Osteoblast (primary cell): ENCODE measurements at regions not wholly inside any gene's neighbourhood (a gene's known extent, or its start where the extent isn't known, plus 50 kb on each side); places are given as distances from the start of the nearest gene placed in this dataset.

Experiments
- DNase-seq: peaks from one replicate; pipeline ENCODE4 v3.0.0; 2011; ENCODE audit warnings: low spot score, mixed read lengths; ENCODE audit not compliant: insufficient read length; ENCODE audit errors: missing footprints
- H2AFZ ChIP-seq: 2 replicates; pipeline ENCODE4 v1.6.0; 2011; ENCODE audit warnings: mild to moderate bottlenecking, low read length
- H3K27ac ChIP-seq: 2 replicates; pipeline ENCODE4 v1.5.1; 2011; ENCODE audit warnings: mild to moderate bottlenecking, low read depth, low read length, moderate library complexity
- H3K27me3 ChIP-seq: 2 replicates; pipeline ENCODE4 v1.6.0; 2012; ENCODE audit warnings: mild to moderate bottlenecking, control low read depth, inconsistent platforms, low read length, moderate library complexity; ENCODE audit not compliant: insufficient read depth
- H3K36me3 ChIP-seq: 2 replicates; pipeline ENCODE4 v1.5.1; 2011; ENCODE audit warnings: mild to moderate bottlenecking, low read length, control low read depth, moderate library complexity; ENCODE audit not compliant: insufficient read depth
- H3K4me1 ChIP-seq: 2 replicates; pipeline ENCODE4 v1.5.1; 2011; ENCODE audit warnings: mild to moderate bottlenecking, low read length, control low read depth, moderate library complexity; ENCODE audit not compliant: insufficient read depth
- H3K4me2 ChIP-seq: 2 replicates; pipeline ENCODE4 v1.6.0; 2011; ENCODE audit warnings: mild to moderate bottlenecking, low read length; ENCODE audit not compliant: insufficient read depth
- H3K4me3 ChIP-seq: fragments of 200-600 bp; sonication (generic); 3 replicates; pipeline ENCODE4 v1.5.1; 2012; ENCODE audit warnings: mild to moderate bottlenecking, low read length, inconsistent platforms; ENCODE audit not compliant: insufficient read depth
- H3K79me2 ChIP-seq: 2 replicates; pipeline ENCODE4 v1.6.0; 2012; ENCODE audit warnings: mild to moderate bottlenecking, low read length, control low read depth, inconsistent platforms; ENCODE audit not compliant: insufficient read depth
- H3K9me3 ChIP-seq: 2 replicates; pipeline ENCODE4 v1.5.1; 2011; ENCODE audit warnings: low read depth, low read length, control low read depth
- H4K20me1 ChIP-seq: 2 replicates; pipeline ENCODE4 v1.6.0; 2012; ENCODE audit warnings: mild to moderate bottlenecking, low read length, control low read depth; ENCODE audit not compliant: insufficient read depth
- CTCF ChIP-seq: IDR thresholded peaks from 2 replicates; pipeline ENCODE4 v1.5.1; 2011; ENCODE audit warnings: mild to moderate bottlenecking, low read depth, low read length, moderate library complexity; ENCODE audit errors: extremely low read depth

GRCh38 chr7:25944777-25945515 lies 207.1 kb upstream of the NFE2L3 start:
- H3K79me2 ChIP-seq = no peaks in the 10 kb centered on the region
- no peak overlapping the region for H2AFZ ChIP-seq
- H3K27ac ChIP-seq = no peak overlapping the region
- TF ChIP-seq CTCF = no peak
- DNase-seq = no peak
- no peaks in the 10 kb centered on the region for H3K36me3 ChIP-seq
- H3K4me1 ChIP-seq = no peaks in the 10 kb centered on the region
- no peak overlapping the region for H3K4me2 ChIP-seq
- H3K9me3 ChIP-seq = no peaks in the 10 kb centered on the region
- no peak overlapping the region for H3K4me3 ChIP-seq
- no peaks in the 10 kb centered on the region for H4K20me1 ChIP-seq
- H3K27me3 ChIP-seq = peaks cover 9% of the 10 kb centered on the region

GRCh38 chr7:25945608-25946007 lies 206.4 kb upstream of the NFE2L3 start:
- Histone ChIP-seq H3K27ac (no peak overlapping the region), H3K4me1 (no peaks in the 10 kb centered on the region), H4K20me1 (no peaks in the 10 kb centered on the region), H3K79me2 (no peaks in the 10 kb centered on the region), H3K4me3 (no peak overlapping the region), H3K9me3 (no peaks in the 10 kb centered on the region), H3K36me3 (no peaks in the 10 kb centered on the region), H3K27me3 (peaks cover 16% of the 10 kb centered on the region), H3K4me2 (no peak overlapping the region), H2AFZ (no peak overlapping the region)
- DNase-seq = peak; percentile 22
- TF ChIP-seq CTCF = no peak

GRCh38 chr7:25946181-25946580 lies 205.8 kb upstream of the NFE2L3 start:
- no peak for DNase-seq
- no peak overlapping the region for H3K27ac ChIP-seq
- no peaks in the 10 kb centered on the region for H3K36me3 ChIP-seq
- peaks cover 17% of the 10 kb centered on the region for H3K27me3 ChIP-seq
- H3K9me3 ChIP-seq = no peaks in the 10 kb centered on the region
- H3K4me3 ChIP-seq = no peak overlapping the region
- H4K20me1 ChIP-seq = no peaks in the 10 kb centered on the region
- H3K79me2 ChIP-seq = no peaks in the 10 kb centered on the region
- no peak overlapping the region for H3K4me2 ChIP-seq
- TF ChIP-seq CTCF = no peak
- H2AFZ ChIP-seq = no peak overlapping the region
- no peaks in the 10 kb centered on the region for H3K4me1 ChIP-seq

- H2AFZ ChIP-seq = no peak overlapping the region
- peaks cover 17% of the 10 kb centered on the region for H3K27me3 ChIP-seq
- H3K4me1 ChIP-seq = no peaks in the 10 kb centered on the region
- TF ChIP-seq CTCF = no peak
- H3K36me3 ChIP-seq = no peaks in the 10 kb centered on the region
- DNase-seq = no peak
- no peak overlapping the region for H3K27ac ChIP-seq
- no peaks in the 10 kb centered on the region for H4K20me1 ChIP-seq
- H3K4me2 ChIP-seq = no peak overlapping the region
- H3K79me2 ChIP-seq = no peaks in the 10 kb centered on the region
- H3K4me3 ChIP-seq = no peak overlapping the region
- H3K9me3 ChIP-seq = no peaks in the 10 kb centered on the region
Measured at GRCh38 chr7:25947669-25948516, 204.1 kb upstream of the NFE2L3 start.
